ENCODE measurements at regions not wholly inside any gene's neighbourhood (a gene's known extent, or its start where the extent isn't known, plus 50 kb on each side); places are given as distances from the start of the nearest gene placed in this dataset.

- WGBS, result 39% methylated on average over 6 of the region's 6 CpGs
- no peak for DNase-seq (ENCODE audit: extremely low spot score)
- Histone ChIP-seq H3K4me1 (ENCODE audit: insufficient read depth) (no peaks in the 10 kb centered on the region), H3K4me3 (ENCODE audit: low read depth, low read length) (no peak overlapping the region), H3K36me3 (ENCODE audit: insufficient read depth) (no peaks in the 10 kb centered on the region), H3K27ac (ENCODE audit: low read depth) (no peak overlapping the region)
These were observed 153.3 kb upstream of the HNRNPA3 start for GRCh38 chr2:177059293-177059692.

- no peaks in the 10 kb centered on the region for H3K36me3 ChIP-seq (ENCODE audit: insufficient read depth)
- H3K27ac ChIP-seq (ENCODE audit: low read depth), result no peak overlapping the region
- WGBS, result 94% methylated on average over 1 of the region's 1 CpG
- H3K4me3 ChIP-seq (ENCODE audit: low read depth, low read length), result no peak overlapping the region
- no peak for DNase-seq (ENCODE audit: extremely low spot score)
- H3K4me1 ChIP-seq (ENCODE audit: insufficient read depth), result no peaks in the 10 kb centered on the region
These were observed 149.3 kb upstream of the HNRNPA3 start for GRCh38 chr2:177063331-177063730.

GRCh38 chr2:177064422-177064821 lies 148.2 kb upstream of the HNRNPA3 start:
- no peaks in the 10 kb centered on the region for H3K36me3 ChIP-seq (ENCODE audit: insufficient read depth)
- no peak for DNase-seq (ENCODE audit: extremely low spot score)
- H3K4me1 ChIP-seq (ENCODE audit: insufficient read depth), result no peaks in the 10 kb centered on the region
- H3K4me3 ChIP-seq (ENCODE audit: low read depth, low read length), result no peak overlapping the region
- no peak overlapping the region for H3K27ac ChIP-seq (ENCODE audit: low read depth)
- WGBS, result 71% methylated on average over 4 of the region's 4 CpGs

- Histone ChIP-seq H3K4me1 (ENCODE audit: insufficient read depth) (no peaks in the 10 kb centered on the region), H3K27ac (ENCODE audit: low read depth) (no peak overlapping the region), H3K4me3 (ENCODE audit: low read depth, low read length) (no peak overlapping the region), H3K36me3 (ENCODE audit: insufficient read depth) (no peaks in the 10 kb centered on the region)
- WGBS, result 88% methylated on average over 1 of the region's 1 CpG
- DNase-seq (ENCODE audit: extremely low spot score), result no peak
These were observed 143.6 kb upstream of the HNRNPA3 start for GRCh38 chr2:177068967-177069366.

- DNase-seq (ENCODE audit: extremely low spot score), result peak; percentile 13
- no peaks in the 10 kb centered on the region for H3K4me1 ChIP-seq (ENCODE audit: insufficient read depth)
- no peak overlapping the region for H3K27ac ChIP-seq (ENCODE audit: low read depth)
These were observed 140.5 kb upstream of the HNRNPA3 start for GRCh38 chr2:177072090-177072489.

GRCh38 chr2:177073611-177074010 lies 139.0 kb upstream of the HNRNPA3 start:
- no peak overlapping the region for H3K4me3 ChIP-seq (ENCODE audit: low read depth, low read length)

More at GRCh38 chr2:177072090-177072489, 140.5 kb upstream of the HNRNPA3 start:
- WGBS, result 20% methylated on average over 2 of the region's 2 CpGs
- Histone ChIP-seq H3K36me3 (ENCODE audit: insufficient read depth) (no peaks in the 10 kb centered on the region), H3K4me3 (ENCODE audit: low read depth, low read length) (no peak overlapping the region)

GRCh38 chr2:177074099-177074710 lies 138.4 kb upstream of the HNRNPA3 start:
- Histone ChIP-seq H3K27ac (ENCODE audit: low read depth) (no peak overlapping the region), H3K36me3 (ENCODE audit: insufficient read depth) (no peaks in the 10 kb centered on the region), H3K4me3 (ENCODE audit: low read depth, low read length) (no peak overlapping the region), H3K4me1 (ENCODE audit: insufficient read depth) (no peaks in the 10 kb centered on the region)
- WGBS, result 86% methylated on average over 5 of the region's 5 CpGs
- DNase-seq (ENCODE audit: extremely low spot score), result no peak

More at GRCh38 chr2:177073611-177074010, 139.0 kb upstream of the HNRNPA3 start:
- H3K4me1 ChIP-seq (ENCODE audit: insufficient read depth), result no peaks in the 10 kb centered on the region
- H3K27ac ChIP-seq (ENCODE audit: low read depth), result no peak overlapping the region
- DNase-seq (ENCODE audit: extremely low spot score), result no peak
- H3K36me3 ChIP-seq (ENCODE audit: insufficient read depth), result no peaks in the 10 kb centered on the region

GRCh38 chr2:177075254-177075653 lies 137.3 kb upstream of the HNRNPA3 start:
- WGBS, result 43% methylated on average over 3 of the region's 3 CpGs
- no peak for DNase-seq (ENCODE audit: extremely low spot score)
- Histone ChIP-seq H3K27ac (ENCODE audit: low read depth) (no peak overlapping the region), H3K4me3 (ENCODE audit: low read depth, low read length) (no peak overlapping the region), H3K36me3 (ENCODE audit: insufficient read depth) (no peaks in the 10 kb centered on the region), H3K4me1 (ENCODE audit: insufficient read depth) (no peaks in the 10 kb centered on the region)

GRCh38 chr2:177076636-177077179 lies 135.9 kb upstream of the HNRNPA3 start:
- no peaks in the 10 kb centered on the region for H3K36me3 ChIP-seq (ENCODE audit: insufficient read depth)
- H3K4me3 ChIP-seq (ENCODE audit: low read depth, low read length), result no peak overlapping the region
- no peak for DNase-seq (ENCODE audit: extremely low spot score)
- no peak overlapping the region for H3K27ac ChIP-seq (ENCODE audit: low read depth)
- H3K4me1 ChIP-seq (ENCODE audit: insufficient read depth), result no peaks in the 10 kb centered on the region
- WGBS, result 81% methylated on average over 4 of the region's 4 CpGs

GRCh38 chr2:177077778-177078177 lies 134.8 kb upstream of the HNRNPA3 start:
- Histone ChIP-seq H3K27ac (ENCODE audit: low read depth) (no peak overlapping the region), H3K36me3 (ENCODE audit: insufficient read depth) (no peaks in the 10 kb centered on the region), H3K4me1 (ENCODE audit: insufficient read depth) (no peaks in the 10 kb centered on the region), H3K4me3 (ENCODE audit: low read depth, low read length) (no peak overlapping the region)
- no peak for DNase-seq (ENCODE audit: extremely low spot score)
- 71% methylated on average over 2 of the region's 2 CpGs for WGBS

- DNase-seq (ENCODE audit: extremely low spot score), result no peak
- no peak overlapping the region for H3K27ac ChIP-seq (ENCODE audit: low read depth)
- 50% methylated on average over 3 of the region's 3 CpGs for WGBS
These were observed 134.2 kb upstream of the HNRNPA3 start for GRCh38 chr2:177078416-177078815.

GRCh38 chr2:177078855-177079254 lies 133.7 kb upstream of the HNRNPA3 start:
- 72% methylated on average over 3 of the region's 3 CpGs for WGBS
- Histone ChIP-seq H3K36me3 (ENCODE audit: insufficient read depth) (no peaks in the 10 kb centered on the region), H3K4me3 (ENCODE audit: low read depth, low read length) (no peak overlapping the region), H3K4me1 (ENCODE audit: insufficient read depth) (no peaks in the 10 kb centered on the region), H3K27ac (ENCODE audit: low read depth) (no peak overlapping the region)
- DNase-seq (ENCODE audit: extremely low spot score), result no peak

More at GRCh38 chr2:177078416-177078815, 134.2 kb upstream of the HNRNPA3 start:
- Histone ChIP-seq H3K4me3 (ENCODE audit: low read depth, low read length) (no peak overlapping the region), H3K4me1 (ENCODE audit: insufficient read depth) (no peaks in the 10 kb centered on the region), H3K36me3 (ENCODE audit: insufficient read depth) (no peaks in the 10 kb centered on the region)

- H3K36me3 ChIP-seq (ENCODE audit: insufficient read depth), result no peaks in the 10 kb centered on the region
- no peak overlapping the region for H3K4me3 ChIP-seq (ENCODE audit: low read depth, low read length)
- no peak overlapping the region for H3K27ac ChIP-seq (ENCODE audit: low read depth)
- DNase-seq (ENCODE audit: extremely low spot score), result no peak
- no peaks in the 10 kb centered on the region for H3K4me1 ChIP-seq (ENCODE audit: insufficient read depth)
- WGBS, result 88% methylated on average over 3 of the region's 3 CpGs
These were observed 131.8 kb upstream of the HNRNPA3 start for GRCh38 chr2:177080746-177081284.

- 47% methylated on average over 4 of the region's 4 CpGs for WGBS
- no peaks in the 10 kb centered on the region for H3K36me3 ChIP-seq (ENCODE audit: insufficient read depth)
- no peak for DNase-seq (ENCODE audit: extremely low spot score)
- no peak overlapping the region for H3K4me3 ChIP-seq (ENCODE audit: low read depth, low read length)
- no peaks in the 10 kb centered on the region for H3K4me1 ChIP-seq (ENCODE audit: insufficient read depth)
- no peak overlapping the region for H3K27ac ChIP-seq (ENCODE audit: low read depth)
These were observed 128.0 kb upstream of the HNRNPA3 start for GRCh38 chr2:177084607-177085006.

Measured in urinary bladder (tissue), 3 donors.